GM18909 (cell line): ENCODE measurements at regions not wholly inside any gene's neighbourhood (a gene's known extent, or its start where the extent isn't known, plus 50 kb on each side); places are given as distances from the start of the nearest gene placed in this dataset.

ENCODE experiments used
- ATAC-seq: cut with Tn5 transposase; IDR thresholded peaks from one replicate; pipeline ENCODE4 v1.9.1; 2021; ENCODE audit warnings: mild to moderate bottlenecking; ENCODE audit not compliant: unreplicated experiment, poor library complexity

DNA sequence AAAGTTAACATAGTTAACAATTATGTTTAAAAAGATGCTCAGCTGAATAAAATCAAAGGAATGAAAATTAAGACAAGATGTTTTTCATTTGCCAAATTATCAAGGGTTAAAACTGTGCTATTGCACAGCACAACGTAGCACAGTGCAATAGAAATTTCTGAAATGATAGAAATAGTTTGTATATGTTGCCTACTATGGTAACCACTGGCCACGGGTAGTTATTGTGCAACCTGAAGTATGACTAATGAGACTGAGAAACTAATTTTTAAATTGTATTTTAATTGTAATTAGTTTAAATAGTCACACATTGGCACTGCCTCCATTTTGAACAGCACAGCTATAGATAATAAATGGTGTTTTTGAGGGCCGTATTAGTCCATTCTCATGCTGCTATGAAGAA is 343.1 kb upstream of the FAM241A start:
- ATAC-seq, result no peak

DNA sequence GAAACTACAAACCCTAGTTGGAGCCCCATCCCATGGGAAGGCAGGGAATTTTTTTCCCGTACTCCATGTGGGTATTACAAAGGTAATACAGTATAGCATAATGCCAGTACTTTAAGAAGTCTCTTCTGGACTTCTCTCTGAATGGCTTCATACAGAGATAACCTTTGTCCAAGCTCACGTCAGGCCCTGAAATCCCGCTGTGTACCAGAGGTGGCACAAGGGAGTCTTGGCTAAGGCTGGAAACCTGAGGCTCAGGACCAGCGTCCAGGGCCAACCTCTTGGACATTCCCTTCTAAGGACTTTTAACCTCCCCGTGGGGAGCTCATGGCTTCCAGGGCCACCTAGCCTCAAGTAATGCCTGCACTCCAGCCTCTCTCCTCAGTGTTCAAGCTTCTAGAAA is 338.9 kb upstream of the FAM241A start:
- peak; percentile 42 for ATAC-seq

DNA sequence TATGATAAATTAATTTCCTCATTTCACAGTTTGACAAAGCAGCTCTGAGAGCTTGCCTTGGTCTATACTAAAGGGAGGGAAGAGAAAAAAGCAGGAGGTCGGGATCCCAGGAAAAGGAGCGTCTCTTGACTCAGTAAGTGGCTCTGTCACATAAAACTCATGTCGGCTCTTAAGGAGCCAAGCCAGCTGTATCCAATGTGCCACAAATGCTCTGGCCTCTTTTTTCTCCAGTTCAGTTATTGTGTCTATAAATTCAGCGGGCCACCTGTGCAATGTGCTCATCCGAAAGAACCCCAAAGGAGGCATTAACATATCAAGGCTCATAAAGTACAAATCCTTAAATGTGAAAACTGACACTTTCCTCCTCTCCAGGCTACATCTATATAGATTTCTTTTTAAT is 337.7 kb upstream of the FAM241A start:
- ATAC-seq, result no peak

DNA sequence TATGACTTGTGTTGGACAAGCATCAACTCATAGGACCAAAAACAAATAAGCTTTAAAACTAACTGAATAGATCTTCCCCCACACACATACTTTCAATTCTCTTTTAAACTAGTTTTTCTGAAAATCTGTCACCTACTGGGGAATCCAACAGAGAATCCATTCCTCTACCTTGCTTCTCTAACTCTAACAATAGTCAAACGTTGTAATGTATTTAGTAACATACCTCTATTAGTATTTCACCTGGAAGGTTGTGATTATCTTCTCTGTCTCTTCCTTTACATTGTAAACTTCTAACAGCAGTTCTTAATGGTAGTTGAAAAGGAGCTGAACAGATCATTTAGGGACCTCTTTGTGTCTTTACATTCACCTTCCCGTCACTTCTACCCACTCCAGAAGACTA is 337.1 kb upstream of the FAM241A start:
- ATAC-seq, result no peak

DNA sequence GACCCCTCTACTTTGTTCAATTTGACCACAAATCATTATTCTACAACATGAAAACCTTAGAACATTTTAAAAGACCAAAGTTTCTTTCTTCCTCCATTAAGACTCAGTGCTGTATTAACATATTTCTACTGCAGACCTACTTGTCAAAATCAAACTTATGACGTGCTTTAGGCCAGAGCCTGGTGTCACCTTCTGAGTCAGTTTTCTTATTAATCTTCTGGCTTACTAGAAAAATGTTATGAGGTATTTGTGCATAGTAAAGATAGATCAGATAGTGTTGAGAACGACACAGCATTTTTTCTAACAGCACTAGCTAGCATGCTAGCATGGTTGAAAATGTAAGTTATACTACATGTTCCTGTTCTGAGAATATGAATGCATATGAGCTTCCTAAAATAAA is 333.6 kb upstream of the FAM241A start:
- no peak for ATAC-seq

DNA sequence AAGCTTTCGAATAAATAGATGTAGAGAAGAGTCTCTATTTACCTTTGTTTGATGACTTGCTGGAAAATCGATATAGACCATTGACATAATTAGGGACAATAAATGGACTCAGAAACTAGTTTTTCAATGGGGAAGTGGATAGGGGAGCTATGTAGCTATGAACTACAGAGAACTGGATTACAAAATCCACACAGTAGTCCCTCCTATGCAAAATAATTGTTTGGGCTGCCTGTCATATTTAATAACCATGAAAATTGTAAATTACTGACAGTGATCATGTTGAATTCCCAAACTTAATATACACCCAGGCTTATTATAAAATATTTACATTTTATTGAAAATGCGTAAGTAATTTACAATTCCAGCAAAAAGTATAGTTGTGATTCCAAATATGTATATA is 333.1 kb upstream of the FAM241A start:
- no peak for ATAC-seq

DNA sequence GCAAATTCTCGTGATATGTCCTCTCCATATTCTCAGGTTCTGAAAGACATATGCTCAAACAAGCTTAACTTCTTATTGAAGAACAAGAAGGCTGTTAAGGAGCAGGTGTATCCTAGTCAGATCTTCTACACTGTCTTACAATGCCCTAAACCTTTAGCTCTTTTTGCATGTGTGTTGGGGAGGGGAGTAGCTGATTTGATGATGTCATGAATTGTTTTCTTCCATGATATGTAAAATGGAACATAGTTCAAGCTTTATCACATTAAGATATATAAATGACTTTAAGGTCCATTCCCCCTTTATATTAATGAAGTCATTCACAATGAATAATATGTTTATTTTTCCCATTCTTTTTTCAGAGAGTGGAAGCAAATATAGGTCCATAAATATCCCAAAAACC is 332.5 kb upstream of the FAM241A start:
- no peak for ATAC-seq

DNA sequence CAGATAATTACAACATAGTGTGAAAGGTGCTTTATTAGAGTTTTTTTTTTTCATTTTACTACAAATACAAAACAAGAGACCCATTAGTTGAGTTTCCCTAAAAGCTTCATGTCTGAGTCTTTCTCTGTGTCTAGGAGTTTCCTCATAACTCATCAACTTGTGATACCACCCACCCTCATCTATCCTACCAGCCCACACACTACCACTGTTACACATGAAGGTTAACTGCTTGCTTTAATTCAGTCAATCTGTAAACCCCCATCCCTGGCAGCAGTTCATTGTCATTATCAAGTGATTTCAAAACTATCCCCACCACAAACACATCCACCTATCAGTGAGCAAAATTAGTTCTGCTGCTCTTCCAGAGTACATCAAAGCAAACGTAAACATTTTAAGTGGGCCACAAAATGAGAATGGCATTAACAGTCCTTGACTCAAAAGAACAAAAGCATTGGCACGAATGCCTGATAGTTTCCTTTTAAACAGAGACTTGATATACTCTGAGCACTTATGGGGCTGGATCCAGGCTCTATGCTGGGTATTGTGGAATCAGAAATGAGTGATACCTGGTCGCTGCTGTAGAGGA is 331.6 kb upstream of the FAM241A start:
- ATAC-seq, result no peak

DNA sequence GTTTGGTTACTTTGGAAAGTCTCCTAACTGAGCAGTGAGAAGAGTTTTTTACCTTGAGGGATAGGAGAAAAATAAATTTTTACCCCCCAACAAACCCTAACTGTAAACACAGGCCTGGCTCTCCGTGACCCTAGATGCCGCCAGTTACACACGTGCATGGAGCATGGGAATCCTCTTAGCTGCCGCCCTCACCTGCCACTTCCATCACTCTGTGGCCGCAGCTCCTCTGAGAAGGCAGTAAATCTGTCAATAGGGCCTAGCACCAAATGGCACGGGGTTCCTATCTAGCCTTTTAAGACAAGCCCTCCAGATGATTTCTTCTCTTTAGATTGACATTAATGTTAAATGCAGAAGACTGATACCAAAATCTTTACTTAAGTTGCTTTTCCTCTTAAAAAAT is 330.3 kb upstream of the FAM241A start:
- ATAC-seq, result no peak

DNA sequence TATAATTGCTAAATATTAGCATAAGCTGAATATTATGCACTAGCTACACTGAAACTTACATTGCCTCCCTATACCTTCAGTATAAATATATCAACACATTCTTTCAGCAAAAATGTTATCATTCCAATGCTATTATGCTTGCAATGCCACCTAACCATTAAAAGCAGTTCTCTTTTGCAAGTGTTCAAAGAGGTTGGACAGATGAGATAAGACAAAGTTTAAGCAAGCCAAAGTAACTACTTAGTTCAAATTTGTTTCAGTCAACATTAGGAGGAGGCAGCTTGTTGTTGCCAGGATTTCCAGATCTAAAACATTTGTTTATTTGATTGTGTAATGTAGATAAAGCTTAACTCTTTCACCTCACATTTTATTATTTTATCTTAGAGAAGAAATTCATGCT is 323.9 kb upstream of the FAM241A start:
- no peak for ATAC-seq

DNA sequence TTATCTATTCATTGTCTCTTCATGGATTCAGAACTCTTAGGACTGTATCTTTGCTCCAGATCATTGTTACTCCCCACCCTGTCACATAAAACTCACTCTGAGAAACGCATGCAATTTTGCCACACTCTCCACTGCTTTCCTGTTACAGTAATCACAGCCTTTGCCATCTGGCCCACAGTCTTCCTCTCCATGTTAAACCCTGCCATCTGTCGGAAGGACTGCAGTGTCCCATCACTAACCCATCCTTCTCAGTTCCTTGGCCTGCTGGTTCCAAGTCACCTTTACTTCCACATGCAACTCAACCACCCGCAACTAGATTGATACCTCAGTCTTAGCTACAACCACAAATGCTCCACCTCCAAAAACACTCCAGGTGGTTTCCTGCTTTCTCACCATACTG is 308.7 kb upstream of the FAM241A start:
- ATAC-seq, result no peak

DNA sequence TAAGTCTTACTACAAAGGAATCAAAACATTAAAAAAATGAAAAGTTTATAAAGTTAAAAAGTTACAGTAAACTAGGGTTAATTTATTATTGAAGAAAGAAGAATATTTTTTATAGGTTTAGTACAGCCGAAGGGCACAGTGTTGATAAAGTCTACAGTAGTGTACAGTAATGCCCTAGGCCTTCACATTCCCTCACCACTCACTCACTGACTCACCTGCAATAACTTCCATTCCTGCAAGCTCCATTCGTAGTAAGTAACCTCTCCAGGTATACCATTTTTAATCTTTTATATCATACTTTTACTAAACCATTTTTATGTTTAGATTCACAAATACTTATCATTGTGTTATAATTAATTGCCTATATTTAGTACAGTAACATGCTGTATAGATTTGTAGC is 307.5 kb upstream of the FAM241A start:
- ATAC-seq, result no peak

DNA sequence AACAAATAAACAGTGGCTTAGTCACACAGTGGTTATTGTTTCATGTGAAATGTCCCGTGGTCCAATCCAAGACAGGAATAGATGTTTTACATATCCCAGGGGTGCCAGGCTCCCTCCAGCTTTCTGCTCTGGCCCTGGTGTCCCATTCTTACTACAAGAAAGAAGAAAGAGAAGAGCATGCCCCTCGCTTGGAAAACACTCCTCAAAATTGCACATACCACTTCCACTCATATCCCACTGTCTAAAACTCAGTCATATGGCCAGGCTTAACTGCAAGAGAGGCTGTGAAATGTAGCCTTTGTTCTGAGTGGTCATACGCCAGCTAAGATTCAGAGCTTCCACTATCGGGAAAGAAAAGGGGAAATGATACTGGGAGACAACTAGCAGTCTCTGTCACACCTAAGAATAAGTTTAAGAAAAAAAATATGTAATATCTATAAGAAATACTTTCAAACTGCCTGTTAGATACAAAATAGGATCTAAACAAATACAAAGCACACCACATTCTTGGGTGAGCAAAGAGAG is 306.8 kb upstream of the FAM241A start:
- ATAC-seq, result peak; percentile 83

DNA sequence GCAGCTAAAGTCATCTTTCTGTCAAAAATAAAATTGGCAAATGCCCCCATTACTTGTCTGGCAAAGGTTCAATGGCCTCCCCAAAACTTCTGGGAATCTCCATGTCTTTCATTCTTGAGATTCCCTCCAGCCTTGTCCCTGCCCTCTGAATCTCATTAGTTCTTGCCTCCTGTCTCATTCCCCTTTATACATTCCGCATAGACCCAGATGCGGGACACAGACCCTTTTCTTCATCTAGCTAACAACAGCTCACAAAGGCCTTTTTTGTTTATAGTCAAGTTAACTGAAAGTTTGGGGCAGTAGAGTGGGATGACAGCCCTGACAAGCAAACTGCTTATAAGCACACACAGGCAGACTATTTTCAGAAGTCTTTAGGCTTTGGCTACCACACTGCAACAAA is 306.1 kb upstream of the FAM241A start:
- ATAC-seq, result no peak

DNA sequence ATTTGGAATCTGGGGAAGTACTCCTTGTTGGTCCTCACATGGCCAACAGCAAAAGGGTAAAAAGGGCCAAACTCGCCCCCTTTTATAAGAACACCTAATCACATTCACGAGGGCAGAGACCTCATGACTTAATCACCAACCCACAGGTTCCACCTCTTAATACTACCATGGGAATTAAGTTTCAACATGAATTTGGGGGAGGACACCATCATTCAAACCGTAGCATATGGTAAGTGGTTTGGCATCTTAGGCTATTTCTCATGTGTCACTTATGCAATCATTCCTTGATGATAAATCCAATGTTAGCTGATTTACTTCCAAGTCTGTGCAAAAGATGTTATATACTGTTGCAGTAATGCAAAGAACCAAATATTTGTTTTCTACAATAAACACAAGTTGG is 302.9 kb upstream of the FAM241A start:
- no peak for ATAC-seq

DNA sequence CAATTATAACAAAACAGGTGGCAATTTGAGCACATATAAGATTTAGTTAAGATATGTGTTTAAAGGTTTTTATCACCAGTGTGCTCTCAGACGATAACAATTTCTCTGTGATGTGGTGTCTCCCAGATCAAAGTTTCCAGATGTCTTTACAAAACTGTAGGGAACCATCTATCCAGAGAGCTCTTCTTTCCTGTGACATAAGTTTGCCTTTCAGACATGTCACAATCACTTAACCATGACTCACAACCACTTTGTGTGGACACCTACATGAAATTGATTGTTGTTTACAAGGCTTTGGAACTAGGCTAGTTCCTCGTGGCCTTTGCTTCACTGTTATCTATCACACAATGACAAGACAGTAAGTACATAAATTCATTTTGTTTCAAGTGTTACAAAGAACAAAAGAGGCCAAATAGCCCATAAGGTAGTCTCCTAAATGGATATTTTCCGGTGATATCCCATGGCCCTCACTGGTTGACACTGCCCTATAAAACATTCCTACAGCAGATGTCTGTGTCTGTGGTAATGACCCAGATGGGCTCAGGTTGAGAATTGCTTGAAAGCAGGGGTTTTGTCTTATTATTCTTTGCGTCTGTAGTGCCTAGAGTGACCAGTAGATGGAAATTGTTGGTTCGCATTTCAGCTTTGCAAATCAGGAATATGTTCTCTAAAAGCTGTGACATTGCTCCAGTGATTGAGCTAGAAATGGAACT is 297.8 kb upstream of the FAM241A start:
- no peak for ATAC-seq

DNA sequence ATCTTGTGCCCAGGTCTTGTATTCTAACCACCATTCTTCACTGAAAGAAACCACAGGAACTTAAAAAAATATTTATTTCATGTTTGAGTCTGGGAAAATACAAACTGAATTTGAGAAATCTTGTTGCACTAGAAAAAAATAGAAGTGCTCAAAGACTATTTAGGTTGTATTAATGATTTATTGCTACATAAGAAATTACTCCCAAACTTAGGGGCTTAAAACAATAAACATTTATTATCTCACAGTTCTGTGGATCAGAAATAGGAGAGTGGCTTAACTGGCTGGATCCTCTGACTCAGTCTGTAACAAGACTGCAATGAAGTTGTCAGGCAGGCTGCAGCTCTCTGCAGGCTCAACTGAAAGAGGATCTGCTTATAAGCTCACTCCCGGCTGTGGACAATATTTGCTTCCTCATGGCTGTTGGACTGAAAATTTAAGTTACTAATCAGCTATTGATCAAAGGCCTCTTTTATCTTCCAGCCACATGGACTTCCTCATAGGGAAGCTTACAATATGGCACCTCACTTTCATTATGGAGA is 295.4 kb upstream of the FAM241A start:
- no peak for ATAC-seq

DNA sequence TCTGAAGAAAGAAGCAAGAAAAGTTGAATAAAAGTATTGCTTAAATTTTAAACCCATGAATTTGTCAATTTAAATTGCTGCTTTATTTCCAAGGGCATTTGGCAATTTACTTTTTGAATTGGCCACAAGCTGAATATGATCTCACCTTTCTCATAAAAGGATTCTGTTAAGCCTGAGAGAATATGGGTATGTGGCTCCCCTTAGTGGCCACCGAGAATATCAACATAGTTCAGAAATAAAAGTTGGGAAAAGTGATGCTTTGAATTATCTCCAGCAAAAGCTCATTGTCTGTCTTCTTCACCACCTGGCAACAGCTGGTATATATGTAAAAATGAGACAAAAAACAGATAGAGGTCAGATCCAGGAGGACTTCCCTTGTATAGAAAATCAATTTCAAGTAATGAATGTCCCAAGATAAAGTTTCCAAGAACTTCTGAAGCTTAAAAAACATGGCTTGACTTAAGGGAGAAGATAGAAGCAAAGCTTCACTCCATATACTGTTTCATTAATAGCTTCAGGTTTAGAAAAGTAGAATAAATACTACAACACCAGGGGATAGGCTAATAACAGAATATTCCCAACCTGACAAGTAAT is 290.7 kb upstream of the FAM241A start:
- peak; percentile 79 for ATAC-seq

DNA sequence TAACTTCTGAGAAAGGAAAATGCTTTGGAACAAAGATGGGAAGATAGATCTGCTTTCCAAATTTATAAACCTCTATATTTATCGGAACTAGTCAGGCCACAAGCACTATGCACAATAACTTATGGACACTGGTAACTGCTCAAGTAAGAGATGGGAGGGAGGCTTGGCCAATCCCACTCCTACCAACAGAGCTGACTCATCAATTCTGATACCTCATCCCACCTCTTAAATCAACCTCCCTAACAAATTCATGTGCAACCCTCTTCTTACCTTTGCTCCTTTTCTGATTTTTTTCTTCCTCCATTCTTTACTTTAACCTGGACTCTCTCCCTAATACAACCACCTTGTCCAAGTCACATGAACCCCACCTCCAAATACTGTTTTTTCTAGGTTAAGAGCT is 289.9 kb upstream of the FAM241A start:
- no peak for ATAC-seq

DNA sequence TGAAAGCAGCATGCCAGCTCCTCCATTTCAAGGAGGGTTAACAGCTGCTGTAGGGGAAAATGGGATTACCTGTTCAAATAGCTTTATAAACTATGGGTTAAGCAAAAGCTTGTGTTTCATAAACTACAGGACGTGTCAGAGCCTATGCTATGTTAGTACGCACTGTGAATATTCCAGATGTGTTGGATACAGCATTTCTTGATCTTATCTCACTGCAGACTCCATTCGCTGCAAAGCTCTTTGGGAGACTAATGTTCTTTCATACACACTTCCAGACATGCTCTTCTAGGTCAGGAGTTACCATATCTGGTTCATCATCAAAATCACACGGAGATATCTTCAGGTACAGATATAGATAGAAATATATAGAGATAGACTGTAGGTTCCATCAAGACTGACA is 281.2 kb upstream of the FAM241A start:
- ATAC-seq, result no peak

DNA sequence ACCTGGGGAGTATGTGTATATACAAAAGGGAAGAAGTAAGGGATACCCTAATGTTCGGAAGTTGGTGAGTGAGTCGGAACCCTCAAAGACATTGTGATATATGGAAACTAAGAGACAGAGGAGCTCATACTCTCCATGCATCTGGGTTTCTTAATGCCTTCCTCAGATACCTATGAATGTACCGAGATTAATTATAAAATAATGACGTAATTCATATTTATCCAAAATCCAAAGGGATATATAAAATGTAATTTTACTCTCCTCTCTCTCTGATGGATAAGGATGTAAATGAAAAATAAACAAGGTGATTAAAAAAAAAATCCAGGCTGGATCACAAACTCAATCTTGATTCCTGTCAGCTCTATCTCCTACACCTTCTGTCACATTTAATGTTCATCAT is 275.9 kb upstream of the FAM241A start:
- ATAC-seq, result no peak

DNA sequence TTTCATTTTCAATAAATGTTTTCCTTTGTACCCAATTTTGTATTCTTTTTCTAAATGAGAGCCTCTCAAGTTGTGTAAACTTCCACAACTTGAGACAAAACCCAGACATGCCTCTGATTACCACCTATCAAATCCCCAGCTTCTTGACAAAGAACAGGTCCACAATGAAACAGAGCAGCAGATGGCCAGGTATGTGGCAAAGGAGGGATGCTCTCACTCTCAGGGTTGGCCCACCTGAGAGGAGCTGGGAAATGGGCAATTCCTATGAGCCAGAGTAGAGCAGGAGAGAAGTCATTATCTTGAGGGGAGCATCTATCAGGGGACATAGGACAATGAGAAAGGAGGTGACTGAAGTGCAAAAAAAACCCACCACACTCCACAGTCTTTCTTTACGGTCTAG is 273.5 kb upstream of the FAM241A start:
- no peak for ATAC-seq
